ENCODE measurements at regions not wholly inside any gene's neighbourhood (a gene's known extent, or its start where the extent isn't known, plus 50 kb on each side); places are given as distances from the start of the nearest gene placed in this dataset.

DNA sequence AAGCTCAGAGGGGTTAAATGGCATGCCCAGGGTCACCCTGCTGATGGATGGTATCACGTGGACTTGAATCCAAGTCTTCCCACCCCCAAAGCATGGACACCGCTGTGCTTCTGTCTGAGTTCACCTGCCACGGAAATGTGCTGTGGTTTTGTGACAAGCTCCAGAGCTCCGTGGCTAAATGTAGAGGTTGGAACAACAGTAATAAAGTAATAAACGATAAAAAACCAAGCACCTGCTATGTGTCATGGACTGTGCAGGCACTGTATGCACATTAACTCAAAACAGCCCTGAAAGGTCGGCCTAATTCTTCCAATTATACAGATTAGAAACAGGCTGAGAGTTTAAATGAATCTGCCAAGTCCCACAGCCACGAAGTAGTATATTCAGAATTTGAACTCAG is 182.1 kb upstream of the NAV2 start:
- TF ChIP-seq POLR2AphosphoS5 (IDR thresholded peaks at IDR 0.05; ENCODE audit: low read depth, low read length) (no peak), PHF8 (conservative IDR thresholded peaks at IDR 0.05; ENCODE audit: low read depth, low read length) (no peak), TEAD4 (IDR thresholded peaks at IDR 0.05; ENCODE audit: low read depth, low read length) (no peak), POLR2A (IDR thresholded peaks at IDR 0.05; ENCODE audit: control extremely low read depth in 1 of 2, low read depth in 2 of 2, low read length in 2 of 2) (no peak), ZNF274 (IDR thresholded peaks at IDR 0.05; ENCODE audit: borderline replicate concordance, extremely low read depth, low read length) (no peak), CBX5 (IDR thresholded peaks at IDR 0.05; ENCODE audit: low read depth, low read length) (no peak), SRF (IDR thresholded peaks at IDR 0.05; ENCODE audit: low read depth, low read length) (no peak), EZH2 (IDR thresholded peaks at IDR 0.05; ENCODE audit: low read depth, low read length, severe bottlenecking) (no peak), SP1 (IDR thresholded peaks at IDR 0.05; ENCODE audit: low read depth, low read length) (no peak)
- TF ChIP-seq, protein P1, sequence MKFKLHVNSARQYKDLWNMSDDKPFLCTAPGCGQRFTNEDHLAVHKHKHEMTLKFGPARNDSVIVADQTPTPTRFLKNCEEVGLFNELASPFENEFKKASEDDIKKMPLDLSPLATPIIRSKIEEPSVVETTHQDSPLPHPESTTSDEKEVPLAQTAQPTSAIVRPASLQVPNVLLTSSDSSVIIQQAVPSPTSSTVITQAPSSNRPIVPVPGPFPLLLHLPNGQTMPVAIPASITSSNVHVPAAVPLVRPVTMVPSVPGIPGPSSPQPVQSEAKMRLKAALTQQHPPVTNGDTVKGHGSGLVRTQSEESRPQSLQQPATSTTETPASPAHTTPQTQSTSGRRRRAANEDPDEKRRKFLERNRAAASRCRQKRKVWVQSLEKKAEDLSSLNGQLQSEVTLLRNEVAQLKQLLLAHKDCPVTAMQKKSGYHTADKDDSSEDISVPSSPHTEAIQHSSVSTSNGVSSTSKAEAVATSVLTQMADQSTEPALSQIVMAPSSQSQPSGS (IDR thresholded peaks at IDR 0.05; ENCODE audit: low read length) = no peak
- TF ChIP-seq, protein P2, sequence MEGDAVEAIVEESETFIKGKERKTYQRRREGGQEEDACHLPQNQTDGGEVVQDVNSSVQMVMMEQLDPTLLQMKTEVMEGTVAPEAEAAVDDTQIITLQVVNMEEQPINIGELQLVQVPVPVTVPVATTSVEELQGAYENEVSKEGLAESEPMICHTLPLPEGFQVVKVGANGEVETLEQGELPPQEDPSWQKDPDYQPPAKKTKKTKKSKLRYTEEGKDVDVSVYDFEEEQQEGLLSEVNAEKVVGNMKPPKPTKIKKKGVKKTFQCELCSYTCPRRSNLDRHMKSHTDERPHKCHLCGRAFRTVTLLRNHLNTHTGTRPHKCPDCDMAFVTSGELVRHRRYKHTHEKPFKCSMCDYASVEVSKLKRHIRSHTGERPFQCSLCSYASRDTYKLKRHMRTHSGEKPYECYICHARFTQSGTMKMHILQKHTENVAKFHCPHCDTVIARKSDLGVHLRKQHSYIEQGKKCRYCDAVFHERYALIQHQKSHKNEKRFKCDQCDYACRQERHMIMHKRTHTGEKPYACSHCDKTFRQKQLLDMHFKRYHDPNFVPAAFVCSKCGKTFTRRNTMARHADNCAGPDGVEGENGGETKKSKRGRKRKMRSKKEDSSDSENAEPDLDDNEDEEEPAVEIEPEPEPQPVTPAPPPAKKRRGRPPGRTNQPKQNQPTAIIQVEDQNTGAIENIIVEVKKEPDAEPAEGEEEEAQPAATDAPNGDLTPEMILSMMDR (IDR thresholded peaks at IDR 0.05; ENCODE audit: control extremely low read depth in 1 of 3, insufficient read depth in 1 of 3, low read depth in 1 of 3, low read length in 3 of 3) = no peak
